ENCODE measurements at regions not wholly inside any gene's neighbourhood (a gene's known extent, or its start where the extent isn't known, plus 50 kb on each side); places are given as distances from the start of the nearest gene placed in this dataset.

GRCh38 chr10:108852211-108852610 is 1071.1 kb downstream of the XPNPEP1 start:
- no peak for DNase-seq (ENCODE audit: low read depth)

- no peak for DNase-seq (ENCODE audit: low read depth)
These were observed 1073.0 kb downstream of the XPNPEP1 start for GRCh38 chr10:108850138-108850854.

GRCh38 chr10:108849688-108850087 is 1073.6 kb downstream of the XPNPEP1 start:
- no peak for DNase-seq (ENCODE audit: low read depth)

- no peak for DNase-seq (ENCODE audit: low read depth)
These were observed 1074.1 kb downstream of the XPNPEP1 start for GRCh38 chr10:108849186-108849585.

DNA sequence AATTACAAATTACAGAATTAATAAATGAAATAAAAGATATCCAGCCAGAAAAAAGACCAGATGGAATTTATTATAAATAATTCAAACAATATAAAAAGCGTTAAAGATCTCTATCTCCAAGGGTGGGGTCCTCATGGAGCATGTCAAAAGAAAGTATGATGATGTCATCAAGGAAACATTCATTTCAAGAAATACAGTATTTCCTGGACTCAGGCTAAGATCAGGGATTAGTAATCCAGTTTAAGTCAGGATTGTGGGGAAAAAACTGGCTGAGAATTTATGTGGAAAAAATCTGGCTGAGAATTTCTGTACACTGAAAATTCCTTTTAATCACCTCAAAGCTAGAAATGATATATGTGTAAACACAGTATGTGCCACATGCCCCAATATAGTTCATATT is 1075.3 kb downstream of the XPNPEP1 start:
- no peak for DNase-seq (ENCODE audit: low read depth)

DNA sequence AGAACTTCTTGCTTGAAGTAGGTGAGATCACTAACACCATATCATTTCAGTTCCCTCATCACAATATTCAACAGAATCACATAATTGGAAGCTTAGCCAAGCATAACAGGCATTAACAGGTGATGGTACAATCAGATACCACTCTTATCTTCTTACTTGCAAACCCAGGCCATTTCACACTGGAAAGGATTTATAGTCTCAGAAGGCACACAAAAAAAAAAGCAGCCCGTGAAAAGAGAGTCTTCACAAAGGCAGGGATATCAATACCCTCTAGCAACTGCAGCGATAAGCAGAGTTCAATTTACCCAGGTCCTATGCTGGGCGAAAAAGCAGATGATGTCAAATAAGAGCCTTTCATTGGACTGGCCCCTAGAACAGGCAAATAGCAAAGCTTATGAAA is 1082.4 kb downstream of the XPNPEP1 start:
- DNase-seq (ENCODE audit: low read depth), result no peak

DNA sequence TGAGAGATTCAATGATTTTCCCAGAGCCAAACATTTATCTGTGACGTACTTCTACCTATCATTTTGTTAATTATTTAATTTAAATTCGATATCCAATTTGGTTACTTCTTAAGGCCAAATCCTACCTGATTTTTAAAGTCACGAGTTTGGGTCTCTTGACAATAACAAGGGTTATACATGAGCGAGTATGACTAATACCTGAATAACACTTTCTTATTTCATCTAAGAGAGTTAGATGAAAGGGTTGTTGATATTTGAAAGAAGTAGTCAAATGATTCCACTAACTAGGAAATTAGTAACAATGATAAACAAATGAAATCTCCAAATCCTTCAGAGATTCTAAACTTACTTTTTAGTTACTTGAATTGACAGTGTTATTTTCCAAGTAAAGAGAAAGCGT is 1086.9 kb downstream of the XPNPEP1 start:
- no peak for DNase-seq (ENCODE audit: low read depth)

GRCh38 chr10:108822026-108822425 is 1101.3 kb downstream of the XPNPEP1 start:
- no peak for DNase-seq (ENCODE audit: low read depth)

GRCh38 chr10:108819302-108819701 is 1104.0 kb downstream of the XPNPEP1 start:
- DNase-seq (ENCODE audit: low read depth), result no peak

- no peak for DNase-seq (ENCODE audit: low read depth)
These were observed 1105.7 kb downstream of the XPNPEP1 start for GRCh38 chr10:108817584-108817983.

DNA sequence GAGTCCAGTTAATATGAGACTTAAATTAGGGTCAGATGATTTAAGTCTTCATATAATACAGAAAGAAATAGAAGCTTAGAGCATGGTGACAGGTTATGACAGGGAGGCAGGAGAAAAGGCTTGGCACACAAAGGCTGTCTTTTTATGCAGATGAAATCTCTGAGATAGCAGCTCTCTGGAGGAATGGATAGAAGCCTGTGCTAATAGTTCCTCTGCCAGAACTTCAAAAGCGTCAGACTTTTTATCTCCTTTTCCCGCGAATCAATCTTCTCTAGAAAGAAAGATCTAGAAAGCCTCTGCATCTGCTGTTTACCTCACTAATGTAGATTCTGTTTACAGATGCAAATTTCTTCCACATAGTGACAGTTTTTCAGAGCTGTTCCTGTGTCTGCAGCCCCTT is 1106.2 kb downstream of the XPNPEP1 start:
- DNase-seq (ENCODE audit: low read depth), result no peak

- no peak for DNase-seq (ENCODE audit: low read depth)
These were observed 1110.4 kb downstream of the XPNPEP1 start for GRCh38 chr10:108812906-108813305.

DNA sequence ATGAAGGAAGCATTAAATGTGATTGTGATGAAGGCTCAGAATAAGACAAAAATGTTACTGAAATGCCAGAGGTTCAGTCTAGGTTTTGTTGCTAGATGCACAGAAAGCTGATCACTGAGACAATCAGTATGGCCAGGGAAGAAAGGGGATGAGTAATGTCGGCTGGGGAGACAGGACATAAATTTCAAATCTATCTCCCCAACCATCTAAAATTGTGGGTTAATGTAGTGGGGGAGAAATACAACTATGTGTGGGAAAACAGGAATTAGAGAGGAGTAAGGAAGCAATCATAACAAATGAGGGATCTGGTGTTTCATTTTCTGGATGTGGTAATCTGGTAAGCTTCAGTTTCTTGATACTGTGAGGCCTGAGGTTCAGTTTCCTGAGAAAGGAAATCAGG is 1111.0 kb downstream of the XPNPEP1 start:
- DNase-seq (ENCODE audit: low read depth), result no peak

DNA sequence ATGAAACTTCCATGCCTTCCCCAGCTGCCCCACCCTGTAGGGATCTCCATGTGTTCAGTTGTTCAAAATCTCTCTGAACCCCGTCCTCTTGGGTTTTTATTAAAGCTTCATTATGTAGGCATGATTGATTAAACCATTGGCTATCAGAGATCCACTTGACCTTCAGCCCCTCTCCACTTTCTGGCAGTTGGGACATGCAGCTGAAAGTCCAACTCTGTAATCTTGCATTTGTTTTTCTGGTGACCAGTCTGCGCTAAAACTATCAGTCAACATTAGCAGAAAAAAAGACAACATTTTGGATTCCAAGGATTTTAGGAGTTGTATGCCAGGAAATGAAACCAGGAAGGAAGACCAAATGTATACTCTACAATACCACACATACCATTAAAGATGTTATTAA is 1115.1 kb downstream of the XPNPEP1 start:
- DNase-seq (ENCODE audit: low read depth), result no peak

DNA sequence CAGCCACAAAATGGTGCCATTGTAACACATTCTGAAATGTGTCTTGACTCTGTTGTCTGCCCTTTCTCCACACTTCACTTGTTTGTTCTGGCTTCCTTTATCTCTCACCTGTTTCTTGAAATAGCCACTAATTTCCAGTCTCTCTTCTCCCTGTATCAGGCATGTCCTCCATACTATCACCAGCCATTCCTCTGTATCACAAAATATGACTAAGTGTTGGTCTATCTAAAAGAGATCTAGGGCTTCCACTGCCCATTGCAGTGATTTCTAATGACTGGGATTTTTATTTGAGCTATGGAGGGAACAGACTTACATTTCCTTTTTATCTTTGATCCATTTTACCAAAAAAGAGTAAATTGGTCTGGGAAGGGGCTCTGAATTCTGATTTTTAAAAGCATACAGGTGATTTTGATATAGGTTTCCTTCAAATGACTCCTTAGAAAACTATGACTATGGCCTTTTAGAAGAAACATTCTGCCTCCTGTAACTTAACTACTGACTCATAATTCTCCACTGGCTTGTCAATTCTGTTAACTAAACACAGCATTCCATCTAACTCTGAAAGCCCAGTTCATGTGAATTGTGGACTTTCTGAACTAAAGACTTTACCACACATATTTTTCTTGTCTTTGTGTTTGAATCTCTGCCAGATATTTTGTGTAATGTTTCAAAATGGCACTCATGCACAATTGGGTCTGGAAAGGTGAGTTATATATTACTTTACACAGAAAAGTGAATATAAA is 1121.4 kb downstream of the XPNPEP1 start:
- DNase-seq (ENCODE audit: low read depth), result no peak

DNA sequence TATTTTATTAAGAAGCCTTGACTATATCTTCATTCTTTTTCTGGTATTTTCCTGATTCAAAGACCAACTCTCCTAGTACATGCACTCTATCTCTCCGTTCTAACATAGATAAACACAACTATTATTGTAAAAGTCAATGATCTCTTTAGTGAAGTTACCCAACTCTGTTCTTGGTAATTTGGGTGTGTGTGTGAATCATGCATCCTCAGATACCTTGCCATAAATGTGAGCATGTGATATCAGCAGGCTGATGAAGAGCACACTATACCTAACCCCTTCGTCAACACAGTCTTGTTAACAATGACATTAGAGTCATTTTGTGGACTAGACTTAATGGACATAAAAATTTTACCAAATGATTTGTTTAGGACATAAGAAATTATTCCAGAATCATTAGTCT is 1122.1 kb downstream of the XPNPEP1 start:
- no peak for DNase-seq (ENCODE audit: low read depth)

- DNase-seq (ENCODE audit: low read depth), result no peak
These were observed 1125.7 kb downstream of the XPNPEP1 start for GRCh38 chr10:108797573-108797972.

DNA sequence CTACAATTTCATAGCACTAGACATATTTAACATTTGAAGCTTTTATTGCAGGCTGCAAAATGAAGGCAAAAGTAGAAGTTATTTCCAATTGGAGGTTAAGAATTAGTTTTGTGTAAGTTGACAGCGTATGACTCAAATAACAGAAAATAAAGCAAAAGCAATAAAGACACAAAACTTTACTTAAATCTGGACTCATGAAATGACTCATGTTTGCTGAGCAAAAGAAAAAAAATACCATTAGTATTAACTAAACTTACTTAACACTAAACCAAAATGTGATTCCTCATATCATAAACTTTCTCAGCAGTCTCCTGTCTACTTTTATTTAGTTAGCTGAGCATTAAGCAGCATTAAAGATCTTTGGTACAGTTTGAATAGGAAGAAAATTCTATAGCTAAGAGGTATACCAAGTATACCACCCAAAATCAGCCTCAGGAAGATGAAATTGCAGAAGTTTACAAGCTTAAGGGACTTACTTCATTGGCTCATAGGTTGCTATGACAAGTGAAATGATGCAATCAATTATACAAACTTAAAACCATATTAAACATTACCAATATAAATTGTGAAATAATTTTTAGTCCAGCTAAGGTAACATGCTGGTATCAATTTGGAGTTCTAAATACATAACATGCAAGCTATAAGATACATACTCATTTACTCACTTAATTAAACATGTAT is 1131.4 kb downstream of the XPNPEP1 start:
- DNase-seq (ENCODE audit: low read depth), result no peak

GRCh38 chr10:108791030-108791429 is 1132.3 kb downstream of the XPNPEP1 start:
- no peak for DNase-seq (ENCODE audit: low read depth)

GRCh38 chr10:108789919-108790318 is 1133.4 kb downstream of the XPNPEP1 start:
- DNase-seq (ENCODE audit: low read depth), result no peak

GRCh38 chr10:108789336-108789735 is 1134.0 kb downstream of the XPNPEP1 start:
- DNase-seq (ENCODE audit: low read depth), result no peak

DNA sequence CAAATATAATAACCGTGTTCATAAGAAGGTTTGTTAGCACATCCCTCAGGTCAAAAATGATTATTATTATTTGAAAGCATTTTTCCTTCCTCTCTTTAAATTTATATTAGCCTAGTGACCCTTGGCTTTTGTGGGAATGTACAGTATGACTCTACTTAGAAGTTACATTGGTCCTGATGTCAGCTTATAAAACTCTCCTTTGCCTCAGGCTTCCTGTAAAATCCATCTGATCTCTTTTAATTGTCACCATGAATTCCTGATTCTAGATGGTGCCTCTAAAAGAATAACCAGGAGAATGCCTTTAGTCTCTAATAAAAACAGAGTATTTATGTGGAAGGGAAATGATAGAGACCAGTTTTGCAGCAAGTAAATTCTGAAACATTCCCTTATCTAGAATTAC is 1134.4 kb downstream of the XPNPEP1 start:
- no peak for DNase-seq (ENCODE audit: low read depth)

- no peak for DNase-seq (ENCODE audit: low read depth)
These were observed 1135.4 kb downstream of the XPNPEP1 start for GRCh38 chr10:108787932-108788331.

Measured in HS-27A (cell line).